ENCODE measurements at regions not wholly inside any gene's neighbourhood (a gene's known extent, or its start where the extent isn't known, plus 50 kb on each side); places are given as distances from the start of the nearest gene placed in this dataset.

DNA sequence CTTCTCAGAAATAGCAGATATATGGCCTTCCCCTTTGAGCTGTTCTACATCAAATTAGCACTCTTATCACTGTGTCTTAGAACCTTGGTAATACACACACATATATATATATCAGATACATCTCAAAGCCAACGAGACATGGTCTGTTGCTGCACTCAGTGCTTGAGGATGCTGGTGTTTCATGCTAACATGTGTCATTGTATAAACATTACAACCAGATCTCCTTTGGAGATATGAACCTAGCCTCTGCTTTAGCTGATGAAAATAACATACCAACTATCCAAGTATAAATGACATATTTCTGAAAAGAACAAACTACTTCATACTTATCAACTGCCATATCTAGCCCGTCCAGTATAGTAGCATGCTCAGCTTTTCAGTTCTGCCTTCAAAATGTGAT is 226.7 kb upstream of the HNRNPA3 start:
- TF ChIP-seq TARDBP (IDR thresholded peaks at IDR 0.05): no peak
- no peak for TF ChIP-seq SP1 (IDR thresholded peaks at IDR 0.05)
- TF ChIP-seq LEF1 (IDR thresholded peaks at IDR 0.05; ENCODE audit: borderline replicate concordance): no peak
- TF ChIP-seq FOXM1 (IDR thresholded peaks at IDR 0.05; ENCODE audit: borderline replicate concordance): no peak
- no peak for TF ChIP-seq FOXK2 (IDR thresholded peaks at IDR 0.05)
- no peak for TF ChIP-seq L3MBTL2 (conservative IDR thresholded peaks at IDR 0.05)
- TF ChIP-seq NFRKB (IDR thresholded peaks at IDR 0.05): no peak
- no peak for TF ChIP-seq CTBP1 (IDR thresholded peaks at IDR 0.05; ENCODE audit: borderline replicate concordance)
- TF ChIP-seq FOXA1 (IDR thresholded peaks at IDR 0.05): no peak
- TF ChIP-seq, protein P1, sequence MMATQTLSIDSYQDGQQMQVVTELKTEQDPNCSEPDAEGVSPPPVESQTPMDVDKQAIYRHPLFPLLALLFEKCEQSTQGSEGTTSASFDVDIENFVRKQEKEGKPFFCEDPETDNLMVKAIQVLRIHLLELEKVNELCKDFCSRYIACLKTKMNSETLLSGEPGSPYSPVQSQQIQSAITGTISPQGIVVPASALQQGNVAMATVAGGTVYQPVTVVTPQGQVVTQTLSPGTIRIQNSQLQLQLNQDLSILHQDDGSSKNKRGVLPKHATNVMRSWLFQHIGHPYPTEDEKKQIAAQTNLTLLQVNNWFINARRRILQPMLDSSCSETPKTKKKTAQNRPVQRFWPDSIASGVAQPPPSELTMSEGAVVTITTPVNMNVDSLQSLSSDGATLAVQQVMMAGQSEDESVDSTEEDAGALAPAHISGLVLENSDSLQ (IDR thresholded peaks at IDR 0.05): no peak
- no peak for TF ChIP-seq BHLHE40 (IDR thresholded peaks at IDR 0.05; ENCODE audit: borderline replicate concordance)

All from HEK293T (cell line).